GM04504 (cell line): ENCODE measurements at regions not wholly inside any gene's neighbourhood (a gene's known extent, or its start where the extent isn't known, plus 50 kb on each side); places are given as distances from the start of the nearest gene placed in this dataset.

Source experiments
- DNase-seq: peaks from one replicate; pipeline ENCODE4 v3.0.0-alpha.2; 2012; ENCODE audit warnings: low read depth

GRCh38 chr22:22418957-22419356 is 89.6 kb downstream of the ZNF280B start:
- DNase-seq: no peak

DNA sequence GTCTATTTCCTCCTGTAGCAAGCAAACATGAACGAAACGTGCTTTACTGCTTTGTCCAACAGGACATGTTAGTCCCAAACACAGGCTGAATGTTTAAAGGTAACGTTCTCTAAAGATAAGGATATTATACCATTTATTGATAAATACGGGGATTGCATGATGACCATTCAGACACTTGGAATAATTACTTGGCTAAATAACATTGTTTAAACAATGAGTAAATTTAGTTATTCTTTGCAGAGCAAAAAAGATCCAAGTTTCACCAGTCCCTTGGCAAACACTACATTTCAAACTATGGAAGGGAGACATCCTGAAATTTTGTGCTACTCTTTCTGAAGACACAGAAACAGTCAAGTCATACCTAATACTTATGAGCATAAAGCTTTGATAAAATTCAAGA is 88.0 kb downstream of the ZNF280B start:
- no peak for DNase-seq

GRCh38 chr22:22421392-22421791 is 87.2 kb downstream of the ZNF280B start:
- no peak for DNase-seq

DNA sequence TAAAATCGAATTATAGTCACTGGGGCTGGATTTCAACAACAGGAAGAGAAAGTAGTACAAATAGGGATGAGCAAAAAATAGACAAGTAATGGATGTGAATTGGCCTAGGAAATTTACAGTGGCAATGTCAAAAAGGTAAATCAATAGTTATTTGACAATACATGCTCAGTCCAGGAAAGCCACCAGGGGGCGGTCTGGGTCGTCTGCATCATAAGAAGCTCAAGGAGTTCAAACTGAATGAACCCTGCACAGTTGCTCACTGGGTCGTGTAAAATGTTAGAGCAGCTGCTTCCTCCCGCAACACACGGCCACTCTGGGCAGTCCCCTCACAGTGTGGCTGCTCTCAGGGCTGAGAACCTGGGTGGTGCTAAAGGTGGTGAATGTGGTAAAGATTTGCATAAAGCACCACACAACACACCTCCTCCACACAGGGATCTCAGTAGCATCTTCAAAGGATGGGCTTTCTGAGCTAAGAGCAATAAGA is 85.9 kb downstream of the ZNF280B start:
- DNase-seq: peak; percentile 13

DNA sequence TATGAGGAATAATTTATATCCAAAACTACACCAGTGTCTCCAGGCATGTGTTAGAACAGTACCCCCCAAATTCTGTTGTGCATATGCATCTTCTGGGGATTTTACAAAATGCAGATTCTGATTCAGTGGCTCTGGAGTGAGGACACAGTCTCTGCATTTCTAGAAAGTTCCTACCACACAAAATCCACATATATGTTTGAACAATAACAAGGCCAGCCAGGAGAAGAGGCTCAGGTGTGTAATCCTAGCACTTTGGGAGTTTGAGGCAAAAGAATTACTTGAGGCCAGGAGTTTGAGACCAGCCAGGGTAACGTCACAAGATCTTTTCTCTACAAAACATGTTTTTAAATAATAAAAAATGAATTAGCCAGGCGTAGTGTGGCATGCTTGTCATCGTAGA is 84.9 kb downstream of the ZNF280B start:
- DNase-seq: no peak

GRCh38 chr22:22424210-22424800 is 84.2 kb downstream of the ZNF280B start:
- DNase-seq: no peak

- no peak for DNase-seq
Measured at GRCh38 chr22:22424956-22425355, 83.6 kb downstream of the ZNF280B start.

- no peak for DNase-seq
Measured at GRCh38 chr22:22425356-22425755, 83.2 kb downstream of the ZNF280B start.

DNA sequence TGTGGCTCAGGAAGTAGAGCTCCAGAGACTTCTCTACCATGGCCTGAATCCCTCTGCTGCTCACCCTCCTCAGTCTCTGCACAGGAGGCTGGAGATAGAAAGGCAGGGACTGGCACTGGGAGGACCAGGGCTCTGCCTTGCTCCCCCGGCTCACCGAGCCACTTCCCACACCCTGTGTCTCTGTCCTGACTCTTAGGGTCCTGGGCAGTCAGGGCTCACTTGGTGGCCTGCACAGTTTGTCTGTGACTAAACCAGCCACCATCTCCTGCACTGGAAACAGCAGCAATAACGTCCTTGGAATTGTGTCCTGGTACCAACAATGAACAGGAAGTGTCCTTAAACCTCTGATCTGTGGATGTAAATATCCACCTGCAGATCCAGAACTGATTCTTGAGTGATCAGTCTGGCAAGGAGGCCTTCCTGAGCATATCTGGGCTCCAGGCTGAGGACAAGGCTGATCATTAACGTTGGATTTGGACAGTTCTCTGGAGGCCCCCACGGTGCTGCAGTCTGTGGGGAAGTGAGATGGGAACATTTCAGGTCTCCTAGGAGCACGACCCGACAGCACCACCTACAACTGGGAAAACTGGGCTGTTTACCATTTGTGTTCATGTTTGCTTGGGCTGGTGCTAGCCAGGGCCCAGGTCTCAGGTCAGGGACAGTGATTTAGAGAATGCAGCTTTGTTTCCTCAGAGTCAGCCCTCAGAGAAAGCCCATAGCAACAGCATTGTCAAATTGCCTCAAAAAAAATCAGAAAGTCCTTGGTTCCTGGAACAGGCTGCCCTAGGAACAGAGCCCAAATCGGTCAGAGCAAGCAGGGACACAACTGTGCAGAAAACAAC is 82.5 kb downstream of the ZNF280B start:
- DNase-seq: no peak

DNA sequence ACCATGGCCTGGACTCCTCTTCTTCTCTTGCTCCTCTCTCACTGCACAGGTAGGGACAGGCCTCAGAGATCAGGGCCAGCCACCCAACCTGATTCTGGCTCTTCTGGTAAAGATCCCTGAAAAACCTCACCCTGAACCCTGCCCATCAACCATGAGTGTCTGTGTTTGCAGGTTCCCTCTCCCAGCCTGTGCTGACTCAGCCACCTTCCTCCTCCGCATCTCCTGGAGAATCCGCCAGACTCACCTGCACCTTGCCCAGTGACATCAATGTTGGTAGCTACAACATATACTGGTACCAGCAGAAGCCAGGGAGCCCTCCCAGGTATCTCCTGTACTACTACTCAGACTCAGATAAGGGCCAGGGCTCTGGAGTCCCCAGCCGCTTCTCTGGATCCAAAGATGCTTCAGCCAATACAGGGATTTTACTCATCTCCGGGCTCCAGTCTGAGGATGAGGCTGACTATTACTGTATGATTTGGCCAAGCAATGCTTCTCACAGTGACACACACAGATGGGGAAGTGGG is 80.9 kb downstream of the ZNF280B start:
- DNase-seq: no peak

- no peak for DNase-seq
Measured at GRCh38 chr22:22428222-22429098, 80.1 kb downstream of the ZNF280B start.

DNA sequence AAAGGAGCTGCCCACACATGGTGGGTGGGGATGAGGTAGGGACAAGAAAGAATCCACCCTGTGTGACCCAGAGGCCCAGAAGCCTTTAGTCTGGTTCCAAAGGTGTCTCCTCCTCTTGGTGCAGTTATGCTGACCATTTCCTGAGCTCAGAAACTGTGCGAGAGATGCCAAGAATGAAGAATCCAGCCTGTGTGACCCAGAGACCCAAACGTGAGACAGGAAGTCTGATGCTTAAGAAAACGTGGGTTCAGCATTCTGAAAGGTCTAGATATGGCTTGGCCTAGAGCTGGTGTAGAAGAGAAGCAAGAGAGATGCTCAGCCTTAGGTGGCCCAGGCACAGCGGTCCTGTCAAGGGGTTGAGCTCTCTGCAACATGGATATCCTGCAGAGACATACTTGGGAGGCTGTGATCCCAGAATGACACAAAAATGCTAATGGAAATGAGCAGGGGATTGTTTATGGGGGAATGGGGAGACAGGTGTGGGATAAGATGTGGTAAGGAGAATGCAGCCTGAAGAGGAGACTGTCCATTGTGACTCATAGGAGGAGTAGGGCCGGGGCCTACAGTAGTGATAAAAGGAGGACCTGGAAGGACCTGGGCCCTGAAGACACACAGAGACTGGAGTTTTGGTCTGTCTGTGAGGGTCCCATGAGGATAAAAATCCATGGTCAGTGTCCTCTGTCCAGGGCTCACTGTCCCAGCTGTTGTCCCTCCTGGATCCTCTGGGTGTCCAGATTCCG is 79.0 kb downstream of the ZNF280B start:
- DNase-seq: no peak

DNA sequence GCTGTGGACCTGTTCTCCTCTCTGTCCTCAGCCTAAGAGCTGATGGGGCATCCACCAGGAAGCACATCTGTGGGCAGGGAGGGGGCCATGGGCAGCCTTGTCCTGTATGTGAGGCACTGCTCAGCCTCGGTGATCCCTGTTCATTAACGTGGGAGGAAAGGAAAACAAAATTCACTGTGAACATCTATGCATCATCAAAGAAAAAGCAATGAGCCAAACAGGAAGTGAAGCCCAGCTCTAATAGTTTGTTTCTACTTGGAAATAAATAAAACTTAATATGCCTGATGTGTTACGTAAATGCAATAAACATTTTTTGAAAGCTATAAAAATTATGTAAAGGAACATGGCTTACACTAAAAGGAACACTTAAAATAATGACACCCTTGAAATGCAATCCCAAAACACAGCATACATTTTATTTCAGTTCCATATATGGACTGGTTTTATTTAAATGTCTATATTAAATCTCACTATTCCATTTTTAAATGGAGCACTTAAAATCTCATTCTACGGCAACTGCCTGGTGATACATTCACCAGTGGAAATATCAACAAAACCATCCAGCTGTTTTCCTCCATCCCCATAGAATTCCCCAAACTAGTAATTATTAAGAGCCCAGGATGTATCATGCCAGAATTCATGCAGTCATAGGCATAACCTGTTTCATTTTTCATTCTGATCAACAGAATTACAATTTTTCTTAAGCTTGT is 78.3 kb downstream of the ZNF280B start:
- DNase-seq: no peak

- peak; percentile 20 for DNase-seq
Measured at GRCh38 chr22:22431271-22432220, 77.0 kb downstream of the ZNF280B start.

- DNase-seq: no peak
Measured at GRCh38 chr22:22432479-22432878, 76.1 kb downstream of the ZNF280B start.

DNA sequence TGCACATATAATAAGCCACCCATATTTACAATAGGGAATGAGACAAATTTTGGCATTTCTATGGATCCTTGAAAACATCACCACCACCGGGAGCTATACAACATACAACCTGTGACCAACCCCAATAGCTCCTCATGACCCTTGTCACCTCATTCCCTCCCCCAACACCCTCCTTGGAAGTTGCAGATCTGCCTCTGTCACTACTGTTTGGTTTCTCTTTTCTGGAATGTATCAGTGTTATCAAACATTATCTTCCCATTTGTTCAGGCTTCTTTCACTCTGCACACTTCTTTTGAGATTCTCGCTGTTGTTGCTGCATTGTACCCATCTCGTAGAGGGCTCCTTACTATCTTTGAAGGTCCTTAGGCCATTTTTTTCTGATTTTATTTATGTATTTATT is 75.6 kb downstream of the ZNF280B start:
- no peak for DNase-seq

- DNase-seq: no peak
Measured at GRCh38 chr22:22433770-22434169, 74.8 kb downstream of the ZNF280B start.
